Hepatocyte (in vitro differentiated cells): ENCODE measurements at regions not wholly inside any gene's neighbourhood (a gene's known extent, or its start where the extent isn't known, plus 50 kb on each side); places are given as distances from the start of the nearest gene placed in this dataset.

Experiments used
- CTCF ChIP-seq: fragments of 200-600 bp; sonication (generic); IDR thresholded peaks from 2 replicates; pipeline ENCODE4 v1.5.1; 2016; ENCODE audit warnings: antibody characterized with exemption, mild to moderate bottlenecking; ENCODE audit not compliant: poor library complexity
- EZH2 ChIP-seq: fragments of 200-600 bp; sonication (generic); IDR thresholded peaks from 2 replicates; pipeline ENCODE4 v1.6.1; 2016; ENCODE audit warnings: antibody characterized with exemption, mild to moderate bottlenecking, borderline replicate concordance

GRCh38 chr13:21924958-21925357 lies 254.1 kb downstream of the FGF9 start:
- no peak for TF ChIP-seq EZH2
- no peak for TF ChIP-seq CTCF
